Suppressor macrophage treated with lipopolysaccharide for 4 hours (primary cell): ENCODE measurements at regions not wholly inside any gene's neighbourhood (a gene's known extent, or its start where the extent isn't known, plus 50 kb on each side); places are given as distances from the start of the nearest gene placed in this dataset.
"Not testable (repeated sequence)": the region's sequence is repeated elsewhere in the genome, so short reads cannot be mapped to it uniquely, and the experiment has no call there.

Experiments used
- DNase-seq: peaks from one replicate; pipeline ENCODE4 v3.0.0-alpha.2; 2020

DNA sequence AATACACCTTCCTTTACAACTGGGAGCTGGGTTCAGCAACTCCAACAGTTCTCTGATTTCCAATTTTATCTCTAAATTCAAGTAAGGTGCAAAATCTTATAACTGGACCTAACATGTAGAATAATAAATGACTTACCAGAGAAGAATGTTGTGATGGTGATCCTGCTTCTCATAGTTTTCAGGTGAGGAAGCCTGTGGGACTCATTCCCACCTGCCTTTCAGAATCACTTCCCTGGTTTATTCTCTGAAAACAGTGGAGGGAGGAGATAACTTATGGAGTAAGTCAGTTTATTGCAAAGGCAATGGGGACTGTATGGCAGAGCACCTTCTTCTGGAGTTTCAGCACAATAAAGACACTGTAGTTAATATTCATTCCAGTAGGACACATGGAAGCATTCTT lies 1188.2 kb upstream of the FAM98A start:
- DNase-seq = no peak

GRCh38 chr2:34785206-34785785 lies 1186.2 kb upstream of the FAM98A start:
- DNase-seq = no peak

- DNase-seq = no peak
These were observed 1185.6 kb upstream of the FAM98A start for GRCh38 chr2:34784701-34785100.

DNA sequence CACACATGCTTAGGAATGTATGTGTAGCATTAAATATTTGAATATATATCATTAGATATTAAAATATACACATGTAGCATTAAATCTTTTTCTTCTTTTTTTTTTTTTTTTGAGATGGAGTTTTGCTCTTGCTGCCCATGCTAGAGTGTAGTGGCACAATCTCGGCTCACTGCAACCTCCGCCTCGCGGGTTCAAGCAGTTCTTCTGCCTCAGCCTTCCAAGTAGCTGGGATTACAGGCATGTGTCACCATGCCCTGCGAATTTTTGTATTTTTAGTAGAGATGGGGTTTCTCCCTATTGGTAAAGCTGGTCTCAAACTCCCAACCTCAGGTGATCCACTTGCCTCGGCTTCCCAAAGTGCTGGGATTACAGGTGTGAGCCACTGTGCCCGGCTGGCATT lies 1151.6 kb upstream of the FAM98A start:
- DNase-seq = not testable (repeated sequence)

DNA sequence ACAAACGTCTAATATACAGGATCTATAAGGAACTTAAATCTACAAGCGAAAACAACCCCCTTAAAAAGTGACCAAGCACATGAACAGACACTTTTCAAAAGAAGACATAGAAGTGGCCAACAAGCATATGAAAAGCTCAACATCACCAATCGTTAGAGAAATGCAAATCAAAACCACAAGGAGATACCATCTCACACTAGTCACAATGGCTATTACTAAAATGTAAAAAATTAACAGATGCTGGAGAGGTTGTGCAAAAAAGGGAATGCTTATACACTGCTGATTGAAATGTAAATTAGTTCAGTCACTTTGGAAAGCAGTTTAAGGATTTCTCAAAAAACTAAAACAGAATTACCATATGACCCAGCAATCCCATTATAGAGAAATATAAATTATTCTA lies 1148.5 kb upstream of the FAM98A start:
- no peak for DNase-seq

DNA sequence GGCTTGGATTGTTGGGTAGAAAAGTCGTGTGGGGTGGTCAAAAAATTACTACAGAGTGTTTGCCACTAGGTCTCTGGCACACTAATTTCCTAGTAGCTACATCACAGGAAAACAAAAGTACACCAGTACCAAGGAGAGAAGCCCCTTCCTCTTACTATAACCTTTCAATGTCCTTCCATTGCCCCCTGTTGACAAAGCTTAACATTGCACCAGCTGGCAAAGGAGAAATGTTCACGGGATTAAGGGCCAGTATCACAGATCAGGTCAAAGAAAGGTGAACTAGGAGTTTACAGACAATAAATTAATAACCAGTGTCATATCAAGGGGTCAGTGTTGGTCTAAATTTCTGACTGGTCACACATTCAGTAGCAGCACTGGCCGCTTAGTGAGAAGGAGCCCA lies 1139.6 kb upstream of the FAM98A start:
- DNase-seq = no peak

DNA sequence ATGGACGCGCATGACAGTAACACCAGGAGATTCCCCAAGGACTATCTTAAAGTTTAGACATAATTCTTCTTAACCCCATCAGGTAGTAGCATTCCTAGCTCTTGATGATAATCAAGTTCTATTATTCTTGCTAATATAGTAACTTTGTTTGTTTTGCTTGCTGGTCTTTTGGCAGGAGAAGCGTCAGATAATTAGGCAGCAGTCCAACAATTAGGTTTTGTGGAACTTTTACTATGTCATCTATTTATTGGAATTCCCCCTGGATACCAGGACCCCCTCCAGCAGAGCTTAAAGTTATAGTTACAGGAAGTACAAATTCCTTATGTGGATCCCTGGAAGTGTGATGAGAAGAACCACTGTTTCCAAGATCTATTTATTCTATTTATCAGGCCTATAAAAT lies 1138.0 kb upstream of the FAM98A start:
- DNase-seq = no peak

GRCh38 chr2:34736482-34736881 lies 1137.4 kb upstream of the FAM98A start:
- no peak for DNase-seq

DNA sequence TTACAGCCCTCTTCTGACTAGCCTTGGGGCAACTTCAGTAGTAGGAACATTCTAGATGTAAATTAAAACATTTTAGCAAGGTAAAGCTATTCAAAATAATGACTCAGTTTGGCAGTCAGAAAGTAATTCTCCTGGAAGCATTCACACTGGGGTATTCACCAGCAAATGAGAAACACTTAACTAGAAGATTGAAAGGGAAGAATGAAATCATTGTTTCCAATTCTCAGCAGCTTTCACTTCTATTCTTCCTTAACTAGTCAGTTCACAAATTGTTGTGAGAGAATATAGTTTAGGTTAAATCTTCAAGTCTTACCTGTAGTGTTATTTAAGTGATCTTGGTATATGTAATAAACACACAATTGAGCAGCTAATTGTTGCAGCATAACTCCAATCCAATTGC lies 1135.6 kb upstream of the FAM98A start:
- no peak for DNase-seq

DNA sequence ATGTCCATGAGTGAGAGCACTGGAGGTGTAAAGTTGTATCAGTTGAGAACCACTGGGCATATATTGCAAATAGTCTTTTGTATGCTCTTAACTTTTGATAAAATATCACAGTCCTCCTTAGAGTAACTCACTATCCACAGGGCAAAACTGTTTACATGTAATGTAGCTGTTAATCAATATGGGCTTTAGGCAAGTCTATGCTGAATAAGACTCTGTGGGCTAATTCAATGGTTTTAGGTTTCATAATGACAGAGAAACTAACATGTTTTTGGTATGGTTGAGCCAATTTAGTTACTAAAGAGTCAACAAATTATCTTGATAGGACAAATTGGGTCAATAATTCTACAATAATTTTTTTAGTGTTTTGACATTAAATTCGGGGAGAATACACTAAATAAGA lies 1134.9 kb upstream of the FAM98A start:
- no peak for DNase-seq

DNA sequence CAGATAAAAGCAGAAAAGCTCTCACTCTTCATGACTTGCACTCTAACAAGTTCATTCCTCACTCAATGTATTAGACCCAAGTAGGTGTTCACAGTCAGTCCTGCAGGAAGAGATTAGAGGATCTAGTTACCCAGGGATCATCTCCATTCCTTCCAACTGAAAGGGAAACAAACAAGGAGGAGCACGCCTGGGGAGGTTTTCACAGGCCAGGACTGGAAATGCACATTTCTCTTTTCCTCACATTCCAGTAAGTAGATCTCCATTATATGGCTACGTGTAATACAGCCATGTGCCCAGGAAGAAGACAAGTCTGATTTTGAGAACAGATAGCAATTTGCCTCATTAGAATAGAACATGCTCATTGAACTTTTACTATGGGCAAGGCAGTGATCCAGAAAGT lies 1132.2 kb upstream of the FAM98A start:
- DNase-seq = no peak

DNA sequence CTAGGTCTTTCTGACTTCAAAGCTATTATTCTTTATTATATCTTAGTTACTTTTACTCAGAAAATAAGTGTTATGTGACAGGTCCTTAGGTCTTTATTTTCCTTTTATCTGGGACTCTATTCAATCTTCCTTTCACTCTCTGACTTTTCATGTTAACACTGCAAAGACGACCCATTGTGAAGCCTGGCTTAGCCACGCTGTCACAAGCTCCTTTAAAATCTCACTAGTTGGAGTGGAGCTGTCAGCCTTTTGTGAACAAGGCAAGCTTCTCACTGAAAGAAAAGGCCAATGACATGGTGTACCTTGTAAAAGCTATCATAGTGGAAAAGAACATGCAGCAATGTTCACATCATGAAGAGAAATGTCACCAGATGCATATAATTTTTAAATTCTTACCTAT lies 1130.7 kb upstream of the FAM98A start:
- DNase-seq = no peak

DNA sequence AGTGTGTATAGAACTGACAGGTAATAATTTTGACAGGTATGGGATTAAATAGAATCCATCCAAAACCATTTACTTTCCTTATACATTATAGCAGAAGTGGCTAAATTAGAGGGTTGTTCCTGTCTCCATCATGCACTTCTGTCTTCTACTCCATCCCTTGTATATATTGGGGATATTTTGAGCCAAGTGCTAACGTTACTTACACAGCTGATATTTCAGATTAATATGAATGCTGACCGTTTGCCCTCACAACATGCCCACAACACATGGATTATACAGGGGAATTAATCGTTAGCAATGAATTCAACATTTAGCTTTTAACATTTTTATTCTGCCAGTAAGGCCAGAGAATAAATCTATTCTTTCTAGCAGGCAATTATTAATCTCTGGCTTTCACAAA lies 1125.0 kb upstream of the FAM98A start:
- no peak for DNase-seq

- no peak for DNase-seq
These were observed 1124.6 kb upstream of the FAM98A start for GRCh38 chr2:34723683-34724082.

DNA sequence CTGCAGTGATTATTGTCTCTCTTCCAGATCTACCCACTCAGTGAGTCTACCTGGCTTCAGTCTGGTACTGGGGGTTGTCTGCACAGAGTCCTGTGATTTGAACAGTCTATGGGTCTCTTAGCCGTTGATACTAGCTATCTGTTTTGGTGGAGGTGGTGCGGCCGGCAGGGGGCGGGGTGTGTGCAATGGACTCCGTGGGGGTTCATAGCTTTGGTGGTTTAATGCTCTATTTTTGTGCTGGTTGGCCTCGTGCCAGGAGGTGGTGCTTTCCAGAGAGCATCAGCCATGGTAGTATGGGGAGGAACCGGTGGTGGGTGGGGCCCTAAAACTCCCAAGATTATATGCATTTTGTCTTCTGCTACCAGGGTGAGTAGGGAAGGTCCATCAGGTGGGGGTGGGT lies 1120.1 kb upstream of the FAM98A start:
- no peak for DNase-seq

GRCh38 chr2:34705551-34706247 lies 1106.6 kb upstream of the FAM98A start:
- no peak for DNase-seq

GRCh38 chr2:34703292-34703691 lies 1104.2 kb upstream of the FAM98A start:
- DNase-seq = no peak

DNA sequence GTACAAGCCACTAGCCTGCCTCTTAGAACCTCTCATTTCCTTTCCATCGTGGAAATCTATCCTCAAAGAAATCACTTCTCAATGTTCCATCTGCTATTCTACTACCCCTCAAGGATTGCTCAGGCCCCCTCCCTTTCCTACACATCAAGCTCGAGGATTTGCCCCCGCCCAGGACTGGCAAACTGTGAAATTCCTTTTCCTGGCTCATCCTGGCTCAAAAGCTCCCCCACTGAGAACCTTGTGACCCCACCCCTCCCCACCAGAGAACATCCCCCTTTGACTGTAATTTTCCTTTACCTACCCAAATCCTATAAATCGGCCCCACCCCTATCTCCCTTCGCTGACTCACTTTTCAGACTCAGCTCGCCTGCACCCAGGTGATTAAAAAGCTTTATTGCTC lies 1103.3 kb upstream of the FAM98A start:
- not testable (repeated sequence) for DNase-seq

GRCh38 chr2:34677591-34677990 lies 1078.5 kb upstream of the FAM98A start:
- not testable (repeated sequence) for DNase-seq

DNA sequence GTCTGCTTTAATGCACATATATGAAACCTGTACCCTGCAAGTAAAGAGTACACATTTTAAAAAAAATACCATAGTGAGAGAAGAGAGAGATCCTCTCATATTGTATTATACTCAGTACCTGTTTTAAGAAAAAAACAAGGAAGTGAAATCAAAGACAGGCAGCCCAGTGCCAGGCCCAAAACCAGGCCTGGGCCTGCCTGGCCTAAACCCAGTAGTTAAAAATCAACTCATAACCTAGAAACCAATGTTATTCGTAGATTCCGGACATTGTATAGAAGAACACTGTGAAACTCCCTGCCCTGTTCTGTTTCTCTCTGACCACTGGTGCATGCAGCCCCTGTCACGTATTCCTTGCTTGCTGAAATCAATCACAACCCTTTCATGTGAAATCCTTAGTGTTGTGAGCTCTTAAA lies 1078.0 kb upstream of the FAM98A start:
- not testable (repeated sequence) for DNase-seq

GRCh38 chr2:34670482-34670881 lies 1071.4 kb upstream of the FAM98A start:
- no peak for DNase-seq

DNA sequence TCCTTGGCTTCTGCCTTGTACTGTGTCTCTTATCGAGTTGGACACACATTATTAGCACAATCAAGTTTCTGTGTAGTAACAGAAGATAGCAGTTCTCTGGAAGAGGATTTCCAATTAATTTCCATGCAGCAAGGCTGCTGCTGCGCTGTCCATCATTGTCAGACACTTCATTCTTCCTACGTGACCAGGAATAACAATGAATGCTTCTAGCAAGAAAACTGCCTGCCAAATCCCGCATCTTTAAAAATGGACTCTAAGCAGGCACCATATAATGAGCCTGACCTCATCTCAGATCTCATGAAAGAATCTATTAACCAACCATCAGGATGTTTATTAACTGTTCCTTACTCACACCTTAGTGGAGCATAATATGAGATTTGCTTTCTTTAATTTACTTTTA lies 1067.7 kb upstream of the FAM98A start:
- no peak for DNase-seq

DNA sequence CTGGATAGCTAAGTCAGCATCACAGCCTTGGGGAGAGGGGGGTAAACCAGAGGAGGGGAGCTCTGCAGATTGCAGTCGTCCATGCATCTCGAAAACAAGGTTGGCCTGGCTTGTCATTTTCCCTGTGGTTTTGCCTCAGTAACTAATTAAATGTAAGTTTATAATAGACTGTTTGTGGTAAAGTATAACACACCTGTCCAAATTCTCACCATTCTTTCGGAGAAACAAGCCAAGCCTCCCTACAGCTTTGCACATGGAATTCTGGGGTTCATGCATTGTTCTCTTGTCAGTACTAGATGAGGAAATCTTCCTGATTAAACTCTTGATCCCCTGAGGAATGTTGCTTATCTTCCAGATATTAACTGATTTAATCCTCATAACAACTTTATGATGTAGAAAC lies 1065.2 kb upstream of the FAM98A start:
- DNase-seq = no peak

DNA sequence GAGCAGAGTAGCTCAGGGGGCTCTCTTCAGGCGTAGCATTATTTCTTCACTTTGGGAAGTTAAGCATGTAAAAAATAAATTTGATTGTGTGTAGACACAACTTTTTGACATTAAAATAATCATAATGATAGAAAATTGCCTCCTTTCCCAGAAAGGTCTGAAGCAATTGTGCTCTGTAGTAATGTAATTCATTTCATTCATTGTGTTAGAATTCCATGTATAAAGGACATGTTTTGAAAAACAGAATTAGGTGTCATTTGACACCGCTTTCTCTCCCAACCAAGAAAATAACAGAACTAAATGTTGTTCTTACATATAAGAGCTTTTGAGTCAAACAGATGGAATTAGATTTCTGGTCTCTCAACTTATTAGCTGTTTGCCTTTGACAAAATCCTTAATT lies 1064.2 kb upstream of the FAM98A start:
- DNase-seq = no peak

DNA sequence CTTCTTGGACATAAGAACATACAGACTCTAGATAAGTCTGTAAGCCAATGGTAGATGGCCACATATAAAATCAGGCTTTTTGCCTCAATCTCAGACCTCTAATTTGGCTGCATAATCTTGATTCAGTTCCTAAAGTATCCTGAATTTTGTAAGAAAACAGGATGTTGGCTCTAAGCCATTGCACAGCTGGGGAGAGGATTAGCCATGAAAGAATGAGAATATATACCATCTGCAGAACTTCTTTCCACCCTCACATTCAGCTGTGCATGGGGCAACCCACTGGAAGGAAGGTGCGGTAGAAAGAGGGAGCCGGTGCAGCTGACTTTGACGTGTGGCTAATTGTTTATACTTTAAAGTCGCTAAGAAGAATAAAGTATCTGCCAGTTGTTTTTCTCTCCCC lies 1061.6 kb upstream of the FAM98A start:
- no peak for DNase-seq
